Kidney glomerular epithelial cell (primary cell): ENCODE measurements at regions not wholly inside any gene's neighbourhood (a gene's known extent, or its start where the extent isn't known, plus 50 kb on each side); places are given as distances from the start of the nearest gene placed in this dataset.
"Not testable (repeated sequence)": the region's sequence is repeated elsewhere in the genome, so short reads cannot be mapped to it uniquely, and the experiment has no call there.

Experiments
- DNase-seq: peaks from one replicate; lab custom pipeline; 2025; lab: John Stamatoyannopoulos, UW

DNA sequence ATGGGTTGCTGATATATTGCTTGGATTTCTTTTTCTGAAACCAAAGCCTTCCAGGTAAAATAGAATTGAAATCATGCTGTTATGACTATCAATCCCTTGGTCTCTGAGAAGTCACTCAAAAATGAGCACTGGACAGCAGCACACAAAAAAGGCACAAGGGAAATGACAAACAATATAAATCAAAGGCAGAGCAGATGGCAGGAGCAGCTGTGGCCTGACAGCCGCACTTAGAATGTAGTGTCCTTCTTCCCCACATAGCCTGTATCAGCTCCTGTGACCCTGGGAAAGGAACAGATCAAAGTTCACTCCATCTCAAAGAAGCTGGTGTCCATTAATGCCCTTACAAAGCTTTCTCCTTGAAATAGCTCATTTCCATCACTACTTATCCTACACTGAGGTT, 326.7 kb downstream of the SUCLG1 start:
- DNase-seq, result no peak

DNA sequence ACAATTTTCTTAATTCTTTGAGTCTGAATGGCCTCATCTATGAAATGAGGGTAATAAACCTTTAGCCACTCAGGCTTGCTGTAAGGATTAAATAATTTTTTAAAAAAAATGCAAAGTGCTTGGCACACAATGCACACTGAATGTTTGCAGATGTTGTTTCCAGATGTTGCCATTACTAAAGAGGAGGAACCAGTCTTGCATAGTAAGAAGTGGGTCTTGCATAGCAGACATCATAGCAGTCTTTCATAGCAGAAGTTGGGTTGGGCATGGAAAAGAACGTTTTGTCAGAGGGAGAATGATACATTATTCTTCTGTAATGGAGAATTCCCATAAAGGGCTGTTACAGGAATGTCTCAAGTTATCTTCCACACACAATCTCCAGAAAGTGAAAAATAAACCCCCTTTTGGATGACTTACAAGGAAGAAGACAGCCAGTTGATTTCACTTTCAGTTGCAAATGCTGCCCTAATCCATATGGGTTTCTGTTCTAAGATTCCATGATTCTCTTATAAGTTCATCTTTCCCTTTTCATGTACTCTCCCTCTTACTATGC, 327.7 kb downstream of the SUCLG1 start:
- no peak for DNase-seq

DNA sequence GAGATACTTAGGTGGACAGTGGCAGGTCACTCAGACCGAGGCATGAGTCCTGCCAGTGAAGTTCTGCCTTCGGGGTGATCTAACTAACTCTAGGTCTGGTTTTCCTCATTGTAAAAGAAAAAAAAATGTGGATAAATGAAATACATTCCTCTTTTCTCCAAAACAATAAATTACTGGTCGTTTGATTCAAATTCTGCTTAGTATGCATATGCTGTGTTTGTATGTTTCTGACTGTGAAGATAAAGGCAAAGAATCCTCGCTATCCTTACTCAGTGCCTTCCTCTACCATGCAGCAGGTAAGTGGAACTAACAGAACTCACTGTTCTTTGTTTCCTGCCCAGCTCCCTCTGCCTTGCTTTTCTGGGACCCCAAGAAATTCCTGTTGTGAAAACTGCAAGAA, 330.1 kb downstream of the SUCLG1 start:
- DNase-seq, result no peak

DNA sequence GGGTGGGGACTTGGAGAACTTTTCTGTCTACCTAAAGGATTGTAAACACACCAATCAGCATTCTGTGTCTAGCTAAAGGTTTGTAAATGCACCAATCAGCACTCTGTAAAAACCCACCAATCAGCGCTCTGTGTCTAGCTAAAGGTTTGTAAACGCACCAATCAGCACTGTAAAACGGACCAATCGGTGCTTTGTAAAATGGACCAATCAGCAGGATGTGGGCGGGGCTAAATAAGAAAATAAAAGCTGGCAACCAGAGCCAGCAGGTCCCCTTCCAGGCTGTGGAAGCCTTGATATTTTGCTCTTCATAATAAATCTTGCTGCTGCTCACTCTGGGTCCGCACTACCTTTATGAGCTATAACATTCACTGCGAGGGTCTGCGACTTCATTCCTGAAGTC, 331.3 kb downstream of the SUCLG1 start:
- not testable (repeated sequence) for DNase-seq

DNA sequence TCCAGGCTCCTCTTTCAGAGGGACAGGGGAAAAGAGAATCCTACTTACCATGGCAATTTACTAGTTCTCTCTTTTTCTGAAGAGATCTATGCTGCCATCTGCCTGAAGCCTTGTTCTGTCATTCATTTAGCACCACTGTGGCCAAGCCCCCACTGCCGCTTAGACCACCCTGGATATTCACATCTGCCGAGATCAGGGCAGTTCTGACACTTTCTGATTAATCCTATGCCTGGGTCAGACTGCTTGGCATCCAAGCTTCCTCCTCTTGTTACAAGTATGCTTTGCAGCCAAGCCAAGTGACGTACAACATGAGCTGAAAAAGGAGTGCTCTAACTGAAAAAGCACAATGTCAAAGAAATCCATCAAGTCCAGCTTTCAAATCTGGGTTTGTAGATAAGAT, 332.6 kb downstream of the SUCLG1 start:
- DNase-seq, result no peak

DNA sequence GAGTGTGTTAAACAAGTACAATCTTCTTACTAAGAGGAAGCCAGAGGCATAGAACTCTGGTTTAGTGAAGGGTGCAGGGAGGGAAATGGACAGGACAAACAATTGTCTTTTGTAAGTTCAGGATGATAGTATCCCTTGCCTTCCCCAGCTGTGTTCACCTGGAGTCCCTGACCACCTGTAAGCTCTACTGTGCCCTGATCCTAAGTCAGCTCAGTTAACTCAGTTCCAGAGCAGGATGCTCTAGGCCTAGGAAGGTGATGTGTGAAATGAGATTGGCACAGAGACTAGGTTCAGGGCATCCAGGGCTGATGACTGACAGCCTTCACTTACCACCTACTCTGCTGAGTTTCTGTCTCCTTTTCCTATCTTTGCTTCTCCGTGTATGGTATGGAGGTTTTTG, 333.0 kb downstream of the SUCLG1 start:
- no peak for DNase-seq

DNA sequence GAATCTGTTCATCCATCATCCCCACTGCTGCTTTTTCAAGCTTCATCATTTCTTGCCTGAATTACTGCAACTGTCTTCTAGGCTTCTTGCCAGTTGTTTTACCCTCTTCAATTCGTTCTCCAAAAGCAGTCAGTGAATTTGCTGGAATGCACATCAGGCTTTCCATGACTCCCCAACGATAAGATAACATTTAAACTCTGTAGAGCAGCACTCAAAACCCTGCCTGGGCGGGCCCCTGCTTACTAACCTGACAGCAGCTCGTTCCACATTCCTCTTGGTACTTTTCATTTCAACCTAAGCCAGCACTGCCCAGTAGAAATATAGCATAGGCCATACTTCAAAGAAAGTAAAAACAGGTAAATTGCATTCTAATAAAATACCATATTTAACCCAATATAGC, 342.9 kb downstream of the SUCLG1 start:
- no peak for DNase-seq

DNA sequence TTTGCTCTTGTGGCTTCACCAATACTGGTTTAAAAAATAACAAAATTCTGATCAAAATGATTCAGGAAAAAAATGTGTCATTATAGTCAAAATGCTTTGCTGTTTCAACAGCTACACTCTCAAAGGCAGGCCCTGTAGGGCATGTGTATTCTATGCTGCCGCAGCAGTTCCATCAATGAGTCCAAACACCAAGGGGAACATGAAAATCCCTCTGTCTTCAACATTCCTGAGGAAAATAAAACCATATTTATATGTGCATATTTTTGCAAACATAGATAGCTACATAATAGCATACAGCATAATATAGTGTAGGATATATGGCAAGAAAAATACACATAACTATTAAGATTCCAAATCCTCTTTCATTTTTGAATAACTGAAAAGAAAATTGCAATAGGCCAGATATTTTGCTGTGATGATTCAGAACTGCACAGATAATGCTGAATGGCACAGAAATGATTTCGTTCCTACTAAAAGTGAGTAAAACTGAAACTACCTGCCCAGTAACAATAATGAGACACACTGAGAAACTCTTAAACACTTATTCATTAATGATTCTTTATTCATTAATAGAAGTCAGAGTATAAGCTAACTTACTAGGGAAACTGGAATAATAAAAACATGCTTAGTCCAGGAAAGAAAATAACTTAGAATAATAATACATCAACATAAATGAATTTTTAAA, 343.8 kb downstream of the SUCLG1 start:
- no peak for DNase-seq

DNA sequence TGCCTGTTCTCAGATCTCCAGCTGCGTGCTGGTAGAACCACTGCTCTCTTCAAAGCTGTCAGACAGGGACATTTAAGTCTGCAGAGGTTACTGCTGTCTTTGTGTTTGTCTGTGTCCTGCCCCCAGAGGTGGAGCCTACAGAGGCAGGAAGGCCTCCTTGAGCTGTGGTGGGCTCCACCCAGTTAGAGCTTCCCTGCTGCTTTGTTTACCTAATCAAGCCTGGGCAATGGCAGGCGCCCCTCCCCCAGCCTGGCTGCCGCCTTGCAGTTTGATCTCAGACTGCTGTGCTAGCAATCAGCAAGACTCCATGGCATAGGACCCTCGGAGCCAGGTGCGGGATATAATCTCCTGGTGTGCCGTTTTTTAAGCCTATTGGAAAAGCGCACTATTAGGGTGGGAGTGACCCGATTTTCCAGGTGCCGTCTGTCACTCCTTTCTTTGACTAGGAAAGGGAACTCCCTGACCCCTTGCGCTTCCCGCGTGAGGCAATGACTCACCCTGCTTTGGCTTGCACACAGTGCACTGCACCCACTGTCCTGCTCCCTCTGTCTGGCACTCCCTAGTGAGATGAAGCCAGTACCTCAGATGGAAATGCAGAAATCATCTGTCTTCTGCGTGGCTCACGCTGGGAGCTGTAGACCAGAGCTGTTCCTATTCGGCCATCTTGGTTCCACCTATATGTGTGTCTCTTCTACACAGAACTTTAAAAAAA, 355.1 kb downstream of the SUCLG1 start:
- DNase-seq, result not testable (repeated sequence)

DNA sequence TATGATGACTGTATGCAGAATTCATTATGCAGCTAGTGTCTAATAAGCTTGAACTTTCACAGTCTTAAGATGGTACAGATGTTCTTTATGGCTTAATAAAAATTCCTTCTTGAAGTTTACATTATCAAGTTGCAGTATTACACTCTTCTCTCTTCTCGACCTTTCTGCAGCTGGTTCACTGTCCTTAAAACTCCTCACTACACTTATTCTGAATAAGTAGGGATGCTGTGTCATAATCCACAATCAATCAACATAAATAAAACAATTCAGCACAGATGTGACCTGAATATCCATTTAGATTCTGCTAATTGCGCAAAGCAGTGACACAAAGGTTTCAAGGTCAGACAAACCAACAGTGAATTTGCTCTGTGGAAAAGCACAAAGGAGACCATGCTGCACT, 356.8 kb downstream of the SUCLG1 start:
- no peak for DNase-seq

DNA sequence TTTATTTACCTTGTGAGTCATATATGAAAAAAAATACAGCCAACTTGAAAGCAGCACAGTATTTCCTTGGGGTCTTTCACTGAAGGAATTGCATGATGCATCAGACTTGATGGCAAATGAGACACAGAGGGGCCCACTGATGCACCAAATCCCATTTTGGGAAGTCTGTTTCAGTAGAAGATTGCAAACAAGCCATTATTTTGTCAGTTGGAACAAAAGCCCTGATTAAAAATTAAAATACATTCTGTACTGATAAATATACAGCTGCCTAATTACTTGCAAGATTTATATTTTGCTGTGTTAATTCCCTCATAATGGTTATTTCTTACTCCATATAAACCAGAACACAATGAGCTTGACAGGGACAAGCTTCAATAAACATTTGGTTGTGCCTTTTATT, 370.4 kb downstream of the SUCLG1 start:
- DNase-seq, result no peak

DNA sequence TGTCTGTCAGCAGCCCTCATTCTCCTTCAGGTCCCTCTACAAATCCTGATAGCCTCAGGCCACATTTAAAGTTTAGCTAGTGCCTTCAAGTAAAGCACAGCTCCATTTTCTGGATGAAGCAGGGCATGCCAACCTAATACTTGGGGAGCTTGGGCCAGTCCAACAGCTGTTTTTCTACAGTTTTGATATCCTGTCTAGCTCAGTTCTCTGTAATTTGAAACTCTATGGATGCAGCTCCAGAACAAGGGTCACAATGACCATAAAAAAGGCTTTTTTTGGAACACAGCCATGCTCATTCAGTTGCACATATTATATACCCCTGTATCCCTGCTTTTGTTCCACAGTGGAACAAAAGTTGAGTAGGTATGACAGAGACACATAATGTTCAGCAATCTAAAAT, 373.5 kb downstream of the SUCLG1 start:
- DNase-seq, result no peak

DNA sequence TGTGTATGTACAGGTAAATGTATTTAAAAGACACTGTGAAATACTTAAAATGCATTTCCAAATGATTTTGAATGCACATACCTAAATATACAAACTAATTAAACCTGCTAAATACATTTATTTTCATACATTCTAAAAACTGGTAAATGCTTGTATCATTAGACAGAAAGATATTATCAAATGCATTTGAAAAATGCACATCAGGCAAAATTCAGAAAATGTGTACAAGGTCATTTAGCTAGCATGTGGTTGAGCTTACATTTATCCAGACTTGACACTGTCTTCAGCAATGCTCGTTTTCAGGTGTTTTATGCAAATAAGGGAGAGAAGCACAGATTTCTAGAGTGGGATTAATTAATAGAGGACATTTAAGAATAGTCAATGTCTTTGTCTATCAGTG, 374.2 kb downstream of the SUCLG1 start:
- DNase-seq, result no peak

DNA sequence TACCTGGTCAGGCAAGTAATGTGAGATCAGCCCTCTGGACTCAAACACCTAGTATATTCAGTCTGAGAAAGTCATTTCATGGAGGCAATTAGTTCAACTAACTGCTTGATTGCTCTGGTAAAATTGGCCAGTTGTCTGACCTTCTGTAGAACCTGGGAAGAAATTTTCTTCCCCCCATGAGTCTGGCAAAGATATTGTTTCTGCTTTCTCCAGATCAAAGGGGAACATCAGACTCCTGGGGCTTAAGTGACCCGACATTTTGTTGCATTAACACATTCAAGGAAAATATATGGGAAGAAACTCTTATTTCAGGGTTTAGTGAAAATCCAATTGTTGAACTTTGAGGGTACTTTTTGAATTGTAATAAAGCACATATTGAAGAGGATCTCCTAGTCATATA, 375.1 kb downstream of the SUCLG1 start:
- no peak for DNase-seq

DNA sequence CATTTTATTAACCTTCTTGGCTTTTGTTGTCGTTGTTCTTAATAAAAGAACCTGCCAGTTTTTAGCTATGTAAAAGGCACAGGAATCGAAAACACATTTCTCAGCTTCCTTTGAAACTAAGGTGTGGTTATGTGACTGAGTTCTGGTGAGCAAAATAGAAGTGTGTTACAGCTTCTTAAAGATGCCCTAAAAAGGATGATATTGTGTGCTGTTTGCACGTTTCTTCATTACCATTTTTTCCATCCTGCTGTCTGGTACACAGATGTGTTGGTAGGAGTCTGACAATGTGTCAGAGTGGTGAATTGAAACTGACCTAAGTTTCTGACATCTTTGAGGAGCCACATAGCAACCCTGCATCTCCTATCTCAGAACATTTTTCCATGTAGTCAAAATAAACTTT, 380.6 kb downstream of the SUCLG1 start:
- no peak for DNase-seq

DNA sequence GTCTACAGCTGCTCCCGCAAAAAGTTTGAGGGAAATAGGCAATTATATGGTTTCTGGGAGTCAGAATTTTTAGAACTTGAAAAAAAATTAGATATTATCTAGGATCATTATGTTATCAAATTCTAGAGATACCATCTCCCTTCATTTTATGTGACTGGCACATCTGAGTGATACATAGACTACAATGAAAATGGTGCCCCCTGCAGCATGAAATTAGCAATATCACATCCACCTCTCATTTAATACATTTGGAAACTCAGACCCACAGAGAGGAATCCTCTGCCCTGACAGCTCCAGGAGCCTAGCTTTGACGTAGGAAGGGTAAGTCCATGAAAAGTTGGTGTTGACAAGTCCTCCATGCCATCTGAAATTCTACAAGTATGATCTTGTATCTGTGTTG, 381.6 kb downstream of the SUCLG1 start:
- no peak for DNase-seq

DNA sequence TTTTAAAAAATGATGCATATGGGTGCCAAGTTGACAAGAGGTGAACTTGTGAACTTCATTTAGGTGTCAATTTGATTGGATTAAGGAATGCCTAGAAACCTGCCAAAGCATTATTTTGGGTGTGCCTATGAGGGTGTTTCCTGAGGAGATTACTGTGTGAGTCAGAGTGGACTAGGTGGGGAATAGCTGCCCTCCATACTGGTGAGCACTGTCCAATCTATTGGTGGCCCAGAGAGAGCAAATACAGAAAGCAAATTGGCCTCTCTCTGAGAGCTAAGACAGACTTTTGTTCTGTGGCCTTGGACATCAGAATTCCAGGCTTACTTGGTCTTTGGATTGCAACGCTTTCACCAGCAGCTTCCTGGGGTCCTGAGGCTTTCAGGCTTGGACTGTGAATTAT, 388.0 kb downstream of the SUCLG1 start:
- no peak for DNase-seq

DNA sequence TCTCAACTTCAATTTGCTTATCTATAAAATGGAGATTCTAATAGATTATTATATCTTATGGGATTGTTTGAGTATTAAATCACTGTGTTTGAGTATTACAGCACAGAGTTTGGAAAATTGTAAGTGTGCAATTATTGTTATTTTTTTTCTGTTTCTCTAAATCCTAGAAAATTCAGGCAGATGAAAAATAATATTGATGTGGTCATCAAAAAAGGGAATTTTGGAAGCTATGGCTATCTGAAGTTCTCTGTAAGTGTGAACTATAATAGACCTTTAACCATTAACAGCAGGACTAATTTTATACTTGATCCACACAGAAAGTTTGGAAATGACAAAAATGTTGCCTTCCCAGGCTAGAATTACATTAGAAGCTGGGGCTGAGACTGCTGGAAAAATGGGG, 393.2 kb downstream of the SUCLG1 start:
- DNase-seq, result no peak

DNA sequence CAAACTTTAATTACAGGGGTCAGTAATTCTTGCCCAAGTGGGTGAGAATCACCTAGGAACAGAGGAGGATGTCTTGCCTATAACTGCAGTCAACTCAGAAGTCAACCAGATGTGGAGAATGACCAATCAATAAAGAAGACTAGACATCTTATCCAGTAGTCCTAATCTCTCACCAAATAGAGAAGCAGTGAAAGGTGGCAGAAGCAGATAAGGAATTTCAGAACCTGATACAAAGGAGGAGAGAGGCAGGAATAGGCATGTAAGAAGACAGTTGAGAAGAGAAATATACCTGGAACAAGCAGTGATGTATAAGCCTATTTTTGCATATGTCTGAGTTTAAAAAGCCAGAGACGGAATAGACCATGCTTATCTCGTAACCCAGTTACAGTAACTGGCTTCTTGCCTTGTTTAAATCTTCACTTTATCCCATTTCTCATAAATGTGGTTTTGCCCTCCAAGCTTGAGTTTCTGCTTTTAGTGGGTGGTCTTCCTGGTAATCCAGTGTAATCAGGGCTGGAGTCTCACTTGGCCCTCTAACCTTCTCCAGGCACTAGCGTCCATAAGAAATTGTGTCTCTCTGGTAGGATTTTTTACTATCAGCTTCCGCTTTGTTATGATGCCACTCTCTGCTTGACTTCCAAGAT, 401.0 kb downstream of the SUCLG1 start:
- no peak for DNase-seq

DNA sequence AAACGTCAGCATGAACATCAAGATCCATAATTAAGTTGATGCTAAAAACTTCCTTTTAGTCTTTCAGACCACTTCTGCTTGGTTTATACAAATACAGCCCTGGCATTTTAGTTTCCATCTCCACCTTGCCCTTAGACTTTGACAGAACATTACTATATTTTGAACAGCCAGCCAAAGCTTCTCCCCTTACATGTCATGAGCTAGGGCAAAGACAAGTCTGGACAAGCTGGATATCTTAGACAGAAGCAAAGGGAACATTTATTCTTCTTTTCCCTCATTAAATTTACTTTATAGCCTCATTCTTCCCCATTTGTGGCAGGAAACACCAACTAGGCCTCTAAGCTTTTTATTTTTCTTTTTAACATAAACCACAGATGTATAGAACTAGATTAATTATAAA, 403.3 kb downstream of the SUCLG1 start:
- DNase-seq, result no peak

DNA sequence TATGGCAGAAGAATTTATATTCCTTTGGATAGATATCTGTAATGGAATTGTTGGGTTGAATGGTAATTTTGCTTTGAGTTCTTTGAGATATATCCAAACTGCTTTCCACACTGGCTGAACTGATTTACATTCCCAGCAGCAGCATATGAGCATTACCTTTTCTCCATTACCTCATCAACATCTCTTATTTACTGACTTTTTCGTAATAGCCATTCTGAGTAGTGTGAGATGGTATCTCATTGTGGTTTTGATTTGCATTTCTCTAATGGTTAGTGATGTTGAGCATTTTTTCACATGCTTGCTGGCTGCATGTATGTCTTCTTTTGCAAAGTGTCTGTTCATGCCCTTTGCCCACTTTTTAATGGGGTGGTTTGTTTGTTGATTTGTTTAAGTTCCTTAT, 404.5 kb downstream of the SUCLG1 start:
- not testable (repeated sequence) for DNase-seq

DNA sequence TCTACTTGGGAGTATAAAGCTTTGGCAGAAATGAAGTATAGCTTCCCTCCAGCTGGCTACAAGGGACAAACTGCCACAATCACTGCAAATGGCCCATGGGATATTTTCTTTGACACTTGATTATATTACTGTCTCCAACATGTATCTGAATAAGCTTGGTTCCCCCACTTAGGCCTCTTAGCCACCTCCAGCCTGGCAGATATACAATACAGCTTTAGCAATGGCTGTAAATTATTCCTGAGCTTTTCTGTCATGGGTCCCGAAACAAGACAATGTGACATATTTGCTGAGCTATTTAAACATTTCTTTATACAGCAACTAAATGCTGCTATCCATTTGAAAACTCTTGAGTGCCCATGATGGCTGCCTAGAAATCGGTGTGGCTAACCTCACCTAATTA, 406.2 kb downstream of the SUCLG1 start:
- no peak for DNase-seq

DNA sequence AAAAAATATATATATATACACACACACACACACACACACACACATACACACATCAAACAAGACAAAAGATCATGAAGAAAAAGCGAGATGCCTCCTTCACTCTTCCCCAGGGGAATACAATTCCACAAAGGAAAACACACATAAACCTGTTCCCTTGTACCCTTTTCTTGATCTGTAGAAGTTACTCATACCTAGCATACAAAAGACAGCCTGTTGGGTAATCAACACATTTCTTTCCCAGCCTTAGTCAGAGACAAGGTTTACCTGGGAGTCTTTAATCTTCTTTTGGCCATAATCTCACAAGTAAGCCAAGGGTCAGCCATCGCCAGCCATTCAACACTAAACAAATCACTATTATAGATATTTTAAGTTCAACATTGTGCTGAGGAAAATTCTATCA, 407.0 kb downstream of the SUCLG1 start:
- DNase-seq, result no peak
